Fibroblast of lung (primary cell): ENCODE measurements at regions not wholly inside any gene's neighbourhood (a gene's known extent, or its start where the extent isn't known, plus 50 kb on each side); places are given as distances from the start of the nearest gene placed in this dataset.

Experiments
- EZH2 ChIP-seq: IDR thresholded peaks from 2 replicates; pipeline ENCODE4 v1.5.1; 2012; ENCODE audit warnings: low read length, control low read depth, mild to moderate bottlenecking; ENCODE audit errors: missing control alignments
- TF ChIP-seq, protein P1 (sequence below), 2 donors: IDR thresholded peaks in 1 of 2; conservative IDR thresholded peaks in 1 of 2; 1 replicate in 1 of 2; 2 replicates in 1 of 2; pipeline ENCODE4 v1.5.1; 2011 to 2012; ENCODE audit warnings: low read length in 2 of 2, control low read depth in 1 of 2, inconsistent platforms in 1 of 2, low read depth in 1 of 2, mild to moderate bottlenecking in 1 of 2

DNA sequence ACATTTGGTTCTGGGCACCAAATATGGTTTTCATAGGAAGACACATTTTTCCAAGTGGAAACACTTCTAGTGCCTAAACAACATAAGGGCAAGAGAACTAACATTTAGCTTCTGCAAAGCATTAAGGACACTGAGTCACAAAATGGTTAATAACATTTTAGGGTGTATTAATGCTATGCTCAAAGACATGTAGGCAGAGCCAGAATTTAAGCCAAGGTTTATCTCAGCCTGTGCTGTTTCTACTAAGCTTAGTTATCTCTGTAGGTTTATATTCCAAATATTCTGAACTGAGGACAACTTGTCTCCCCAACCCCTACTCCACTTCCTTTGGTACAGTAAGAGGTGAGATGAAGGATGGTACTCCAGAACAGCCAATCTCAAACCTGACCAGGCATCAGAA, 54.1 kb upstream of the AKAP13 start:
- TF ChIP-seq, protein P1, sequence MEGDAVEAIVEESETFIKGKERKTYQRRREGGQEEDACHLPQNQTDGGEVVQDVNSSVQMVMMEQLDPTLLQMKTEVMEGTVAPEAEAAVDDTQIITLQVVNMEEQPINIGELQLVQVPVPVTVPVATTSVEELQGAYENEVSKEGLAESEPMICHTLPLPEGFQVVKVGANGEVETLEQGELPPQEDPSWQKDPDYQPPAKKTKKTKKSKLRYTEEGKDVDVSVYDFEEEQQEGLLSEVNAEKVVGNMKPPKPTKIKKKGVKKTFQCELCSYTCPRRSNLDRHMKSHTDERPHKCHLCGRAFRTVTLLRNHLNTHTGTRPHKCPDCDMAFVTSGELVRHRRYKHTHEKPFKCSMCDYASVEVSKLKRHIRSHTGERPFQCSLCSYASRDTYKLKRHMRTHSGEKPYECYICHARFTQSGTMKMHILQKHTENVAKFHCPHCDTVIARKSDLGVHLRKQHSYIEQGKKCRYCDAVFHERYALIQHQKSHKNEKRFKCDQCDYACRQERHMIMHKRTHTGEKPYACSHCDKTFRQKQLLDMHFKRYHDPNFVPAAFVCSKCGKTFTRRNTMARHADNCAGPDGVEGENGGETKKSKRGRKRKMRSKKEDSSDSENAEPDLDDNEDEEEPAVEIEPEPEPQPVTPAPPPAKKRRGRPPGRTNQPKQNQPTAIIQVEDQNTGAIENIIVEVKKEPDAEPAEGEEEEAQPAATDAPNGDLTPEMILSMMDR (conservative IDR thresholded peaks at IDR 0.05 in 1 of 2, IDR thresholded peaks at IDR 0.05 in 1 of 2; ENCODE audit: low read depth in 1 of 2, low read length in 2 of 2): no peak
- no peak for TF ChIP-seq EZH2
